Keratinocyte (primary cell): ENCODE measurements at regions not wholly inside any gene's neighbourhood (a gene's known extent, or its start where the extent isn't known, plus 50 kb on each side); places are given as distances from the start of the nearest gene placed in this dataset.

Experiments used
- EZH2 ChIP-seq: IDR thresholded peaks from one replicate; pipeline ENCODE4 v1.6.1; 2012; ENCODE audit warnings: inconsistent platforms, mild to moderate bottlenecking, low read length, moderate library complexity
- TF ChIP-seq, protein P1 (sequence below), 3 experiments: IDR thresholded peaks in 1 of 3; conservative IDR thresholded peaks in 1 of 3; optimal IDR thresholded peaks in 1 of 3; 2 replicates in 2 of 3; 3 replicates in 1 of 3; pipeline versions ENCODE3 to v1.5.1; 2011; ENCODE audit warnings: low read length in 3 of 3, mild to moderate bottlenecking in 3 of 3, moderate library complexity in 2 of 3, control low read depth in 1 of 3, inconsistent platforms in 1 of 3; ENCODE audit not compliant: insufficient read depth in 2 of 3; ENCODE audit errors: extremely low read depth in 1 of 3

DNA sequence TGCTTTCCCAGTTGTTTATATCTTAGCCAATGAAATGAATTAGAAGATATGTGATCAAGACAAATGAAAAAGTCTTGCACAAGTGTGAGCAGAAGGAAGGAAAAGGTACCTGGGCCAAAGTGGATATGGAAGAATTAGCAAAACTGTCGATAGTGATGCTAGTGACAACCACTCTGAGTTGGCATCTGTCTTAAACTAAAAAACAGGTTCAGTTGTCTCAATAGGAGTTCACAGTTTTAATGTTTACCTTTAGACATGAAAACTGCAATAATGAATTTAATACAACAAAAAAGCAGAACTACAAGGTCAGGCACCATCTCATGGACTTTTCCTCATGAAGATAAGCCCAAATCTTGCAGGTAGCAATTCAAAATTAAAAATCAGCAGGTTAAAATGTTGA, 688.5 kb downstream of the EFNB2 start:
- TF ChIP-seq, protein P1, sequence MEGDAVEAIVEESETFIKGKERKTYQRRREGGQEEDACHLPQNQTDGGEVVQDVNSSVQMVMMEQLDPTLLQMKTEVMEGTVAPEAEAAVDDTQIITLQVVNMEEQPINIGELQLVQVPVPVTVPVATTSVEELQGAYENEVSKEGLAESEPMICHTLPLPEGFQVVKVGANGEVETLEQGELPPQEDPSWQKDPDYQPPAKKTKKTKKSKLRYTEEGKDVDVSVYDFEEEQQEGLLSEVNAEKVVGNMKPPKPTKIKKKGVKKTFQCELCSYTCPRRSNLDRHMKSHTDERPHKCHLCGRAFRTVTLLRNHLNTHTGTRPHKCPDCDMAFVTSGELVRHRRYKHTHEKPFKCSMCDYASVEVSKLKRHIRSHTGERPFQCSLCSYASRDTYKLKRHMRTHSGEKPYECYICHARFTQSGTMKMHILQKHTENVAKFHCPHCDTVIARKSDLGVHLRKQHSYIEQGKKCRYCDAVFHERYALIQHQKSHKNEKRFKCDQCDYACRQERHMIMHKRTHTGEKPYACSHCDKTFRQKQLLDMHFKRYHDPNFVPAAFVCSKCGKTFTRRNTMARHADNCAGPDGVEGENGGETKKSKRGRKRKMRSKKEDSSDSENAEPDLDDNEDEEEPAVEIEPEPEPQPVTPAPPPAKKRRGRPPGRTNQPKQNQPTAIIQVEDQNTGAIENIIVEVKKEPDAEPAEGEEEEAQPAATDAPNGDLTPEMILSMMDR (optimal IDR thresholded peaks at IDR 0.05 in 1 of 3, IDR thresholded peaks at IDR 0.05 in 1 of 3, conservative IDR thresholded peaks at IDR 0.05 in 1 of 3; ENCODE audit: extremely low read depth in 1 of 3, insufficient read depth in 2 of 3, low read length in 3 of 3): no peak
- no peak for TF ChIP-seq EZH2
